ENCODE measurements at regions not wholly inside any gene's neighbourhood (a gene's known extent, or its start where the extent isn't known, plus 50 kb on each side); places are given as distances from the start of the nearest gene placed in this dataset.

- TF ChIP-seq ZBTB2 (CRISPR knock-in tag; IDR thresholded peaks at IDR 0.05; ENCODE audit: low read depth): no peak
- no peak for TF ChIP-seq HMG20A (CRISPR knock-in tag; IDR thresholded peaks at IDR 0.05; ENCODE audit: borderline replicate concordance)
- TF ChIP-seq CEBPB (IDR thresholded peaks at IDR 0.05; ENCODE audit: borderline replicate concordance, low read depth, low read length): no peak
- TF ChIP-seq HDAC6 (IDR thresholded peaks at IDR 0.05; ENCODE audit: low read depth, low read length): no peak
- TF ChIP-seq ZNF850 (CRISPR knock-in tag; conservative IDR thresholded peaks at IDR 0.05): no peak
- no peak for TF ChIP-seq ZNF616 (CRISPR knock-in tag; IDR thresholded peaks at IDR 0.05; ENCODE audit: low read depth)
- no peak for TF ChIP-seq MBNL3 (CRISPR knock-in tag; conservative IDR thresholded peaks at IDR 0.05)
- no peak for TF ChIP-seq ZNF3 (CRISPR knock-in tag; IDR thresholded peaks at IDR 0.05)
- TF ChIP-seq USF2 (IDR thresholded peaks at IDR 0.05; ENCODE audit: low read depth, low read length): no peak
- no peak for TF ChIP-seq USF2 (CRISPR knock-in tag; IDR thresholded peaks at IDR 0.05; ENCODE audit: borderline replicate concordance)
Observed at GRCh38 chr5:9845185-9845584, 215.0 kb upstream of the TAS2R1 start (continued).

- CTCF ChIA-PET (ENCODE audit: low intra/inter-chr PET ratio, low total read pairs): no interaction called here
- in situ Hi-C loops (cut with HindIII; ENCODE audit: extremely low pct_ligation_motif_present, low pct_unique_long_range_greater_than_20kb) (no loop called here), intact Hi-C loops (cut with micrococcal nuclease; ENCODE audit: unreplicated experiment) (no loop called here)
- Histone ChIP-seq H3K4me1 (ENCODE audit: insufficient read depth, low read length) (no peaks in the 10 kb centered on the region), H4K20me1 (ENCODE audit: insufficient read depth, low read length) (no peaks in the 10 kb centered on the region), H3K79me2 (ENCODE audit: insufficient read depth, low read length) (no peaks in the 10 kb centered on the region), H3K27me3 (ENCODE audit: control insufficient read depth in 1 of 2, insufficient read depth in 2 of 2, low read length in 2 of 2) (no peaks in the 10 kb centered on the region; a peak in 1 of 5 replicates), H3K9me3 (ENCODE audit: low read length) (no peaks in the 10 kb centered on the region), H3K9ac (ENCODE audit: insufficient read depth, low read depth, low read length) (no peak overlapping the region), H3K4me2 (ENCODE audit: low read depth, low read length) (no peak overlapping the region), H3K27ac (ENCODE audit: extremely low read length, insufficient read depth, low read length) (no peak overlapping the region), H3K4me3 (replicated peaks in 1 of 3; ENCODE audit: insufficient read depth in 1 of 3, low read depth in 2 of 3, low read length in 3 of 3) (no peak overlapping the region), H2AFZ (ENCODE audit: low read length) (no peak overlapping the region), H3K36me3 (replicated peaks in 1 of 2; ENCODE audit: control insufficient read depth in 1 of 2, insufficient read depth in 2 of 2, low read length in 2 of 2) (no peaks in the 10 kb centered on the region)
- WGBS (ENCODE audit: low lambda C conversion rate): 0% methylated on average over 2 of the region's 2 CpGs
- no peak for TF ChIP-seq HMG20A (CRISPR knock-in tag; IDR thresholded peaks at IDR 0.05; ENCODE audit: borderline replicate concordance)
- TF ChIP-seq ZBTB37 (CRISPR knock-in tag; IDR thresholded peaks at IDR 0.05): no peak
- POLR2A ChIA-PET: no interaction called here
- no peak for FAIRE-seq
- ATAC-seq: no peak
- no TSS peak for BruUV-seq (replicated peaks)
- DNase-seq (ENCODE audit: low spot score): no peak
Observed at GRCh38 chr5:9841516-9842170, 211.5 kb upstream of the TAS2R1 start.
